ENCODE measurements at regions not wholly inside any gene's neighbourhood (a gene's known extent, or its start where the extent isn't known, plus 50 kb on each side); places are given as distances from the start of the nearest gene placed in this dataset.
A peak's percentile ranks its signal among the peaks of the same experiment; 100 is the strongest.
"Not testable (repeated sequence)": the region's sequence is repeated elsewhere in the genome, so short reads cannot be mapped to it uniquely, and the experiment has no call there.

DNA sequence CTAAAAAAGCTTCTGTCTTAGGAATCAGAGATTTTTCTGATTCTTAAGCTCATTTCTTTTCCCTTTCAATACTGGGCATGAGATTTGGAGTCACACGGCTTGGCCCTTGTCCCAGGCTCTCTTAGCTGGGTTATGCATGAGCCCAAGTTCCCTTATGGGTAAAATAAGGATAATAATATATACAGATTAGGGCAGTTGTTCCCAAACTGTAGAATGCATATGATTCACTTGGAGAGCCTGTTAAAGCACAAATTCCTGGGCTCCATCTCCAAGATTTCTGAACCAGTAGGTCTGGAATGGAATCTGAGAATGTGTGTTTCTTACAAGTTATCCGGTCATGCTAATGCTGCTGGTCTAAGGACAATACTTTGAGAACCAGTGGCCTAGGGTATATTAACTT, 154.0 kb downstream of the REEP3 start:
- ChIA-PET POLR2A (interaction anchor here (1.4 kb wide), 1 partner anchor 47 kb away, joined by 3 read pairs; no protein-coding TSS in a partner anchor), CTCF (interaction anchor here (1.5 kb wide), 1 partner anchor 44 kb away, joined by 4 read pairs; no protein-coding TSS in a partner anchor)
- no peaks in the 10 kb centered on the region for H3K36me3 ChIP-seq (ENCODE audit: control insufficient read depth in 2 of 2, insufficient read depth in 1 of 2, low read length in 2 of 2)
- H3K4me1 ChIP-seq (ENCODE audit: control insufficient read depth, insufficient read depth, low read length): peaks cover 14% of the 10 kb centered on the region
- no peaks in the 10 kb centered on the region for H3K9me3 ChIP-seq (ENCODE audit: control insufficient read depth, insufficient read depth, low read depth, low read length)
- H3K27ac ChIP-seq (ENCODE audit: extremely low read depth, low read depth, low read length): no peak overlapping the region
- TF ChIP-seq GLIS2 (tag by site-specific recombination; IDR thresholded peaks at IDR 0.05): no peak
- TF ChIP-seq, protein P1, sequence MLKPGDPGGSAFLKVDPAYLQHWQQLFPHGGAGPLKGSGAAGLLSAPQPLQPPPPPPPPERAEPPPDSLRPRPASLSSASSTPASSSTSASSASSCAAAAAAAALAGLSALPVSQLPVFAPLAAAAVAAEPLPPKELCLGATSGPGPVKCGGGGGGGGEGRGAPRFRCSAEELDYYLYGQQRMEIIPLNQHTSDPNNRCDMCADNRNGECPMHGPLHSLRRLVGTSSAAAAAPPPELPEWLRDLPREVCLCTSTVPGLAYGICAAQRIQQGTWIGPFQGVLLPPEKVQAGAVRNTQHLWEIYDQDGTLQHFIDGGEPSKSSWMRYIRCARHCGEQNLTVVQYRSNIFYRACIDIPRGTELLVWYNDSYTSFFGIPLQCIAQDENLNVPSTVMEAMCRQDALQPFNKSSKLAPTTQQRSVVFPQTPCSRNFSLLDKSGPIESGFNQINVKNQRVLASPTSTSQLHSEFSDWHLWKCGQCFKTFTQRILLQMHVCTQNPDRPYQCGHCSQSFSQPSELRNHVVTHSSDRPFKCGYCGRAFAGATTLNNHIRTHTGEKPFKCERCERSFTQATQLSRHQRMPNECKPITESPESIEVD (tag by site-specific recombination; IDR thresholded peaks at IDR 0.05): 0 out of 2 replicates have a peak, but pooled peaks have one; percentile 0
- TF ChIP-seq ZNF701 (tag by site-specific recombination; IDR thresholded peaks at IDR 0.05): no peak
- TF ChIP-seq ZBTB17 (tag by site-specific recombination; IDR thresholded peaks at IDR 0.05): no peak
- H3K4me3 ChIP-seq (ENCODE audit: low read depth, low read length): no peak overlapping the region

DNA sequence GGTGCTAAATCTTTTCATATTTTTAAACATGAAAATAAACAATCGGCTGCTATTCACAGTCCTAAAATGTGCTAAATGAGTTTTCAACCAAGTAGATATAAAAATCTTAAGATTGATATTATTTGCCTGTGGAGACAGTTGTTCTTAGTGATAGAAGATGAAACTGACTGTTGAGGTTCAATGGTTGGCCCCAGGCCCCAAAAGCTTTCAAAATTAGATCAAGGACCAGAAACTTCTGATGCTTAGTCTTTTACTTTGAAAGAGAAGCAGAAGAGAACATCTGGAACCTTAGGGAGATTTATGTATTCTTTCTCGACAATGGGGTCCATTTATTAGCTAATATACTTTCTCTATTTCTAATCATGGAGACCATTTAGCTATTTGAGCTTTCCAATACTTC, 155.8 kb downstream of the REEP3 start:
- POLR2A ChIA-PET: interaction anchor here (0.9 kb wide), 1 partner anchor 16 kb away, joined by 6 read pairs; no protein-coding TSS in a partner anchor
- H3K4me3 ChIP-seq (ENCODE audit: low read depth, low read length): no peak overlapping the region
- H3K36me3 ChIP-seq (ENCODE audit: control insufficient read depth in 2 of 2, insufficient read depth in 1 of 2, low read length in 2 of 2): no peaks in the 10 kb centered on the region
- CTCF ChIA-PET: interaction anchor here (0.8 kb wide), 1 partner anchor 460 kb away, joined by 3 read pairs; no protein-coding TSS in a partner anchor
- peaks cover 3% of the 10 kb centered on the region for H3K4me1 ChIP-seq (ENCODE audit: control insufficient read depth, insufficient read depth, low read length)
- no peak overlapping the region for H3K27ac ChIP-seq (ENCODE audit: extremely low read depth, low read depth, low read length)
- no peaks in the 10 kb centered on the region for H3K9me3 ChIP-seq (ENCODE audit: control insufficient read depth, insufficient read depth, low read depth, low read length)
- TF ChIP-seq ZNF2 (tag by site-specific recombination; IDR thresholded peaks at IDR 0.05): no peak

DNA sequence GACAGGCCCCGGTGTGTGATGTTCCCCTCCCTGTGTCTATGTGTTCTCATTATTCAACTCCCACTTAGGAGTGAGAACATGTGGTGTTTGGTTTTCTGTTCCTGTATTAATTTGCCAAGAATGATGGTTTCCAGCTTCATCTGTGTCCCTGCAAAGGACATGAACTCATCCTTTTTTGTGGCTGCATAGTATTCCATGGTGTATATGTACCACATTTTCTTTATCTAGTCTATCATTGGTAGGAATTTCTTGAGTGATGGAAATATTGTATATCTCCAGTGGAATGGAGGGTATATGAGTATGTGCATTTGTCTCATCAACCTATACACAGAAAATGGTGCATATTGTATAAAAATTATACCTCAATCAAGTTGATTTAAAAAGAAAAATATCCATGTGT, 159.3 kb downstream of the REEP3 start:
- H3K36me3 ChIP-seq (ENCODE audit: control insufficient read depth in 2 of 2, insufficient read depth in 1 of 2, low read length in 2 of 2); H3K27ac ChIP-seq (ENCODE audit: extremely low read depth, low read depth, low read length); H3K4me3 ChIP-seq (ENCODE audit: low read depth, low read length); POLR2A ChIA-PET; H3K4me1 ChIP-seq (ENCODE audit: control insufficient read depth, insufficient read depth, low read length); H3K9me3 ChIP-seq (ENCODE audit: control insufficient read depth, insufficient read depth, low read depth, low read length): not testable (repeated sequence)
- CTCF ChIA-PET: interaction anchor here (0.7 kb wide), 1 partner anchor 40 kb away, joined by 7 read pairs; no protein-coding TSS in a partner anchor
- TF ChIP-seq, protein P2, sequence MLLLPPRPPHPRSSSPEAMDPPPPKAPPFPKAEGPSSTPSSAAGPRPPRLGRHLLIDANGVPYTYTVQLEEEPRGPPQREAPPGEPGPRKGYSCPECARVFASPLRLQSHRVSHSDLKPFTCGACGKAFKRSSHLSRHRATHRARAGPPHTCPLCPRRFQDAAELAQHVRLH (tag by site-specific recombination; IDR thresholded peaks at IDR 0.05): peak; percentile 83
- TF ChIP-seq ZNF146 (tag by site-specific recombination; IDR thresholded peaks at IDR 0.05): peak; percentile 96

DNA sequence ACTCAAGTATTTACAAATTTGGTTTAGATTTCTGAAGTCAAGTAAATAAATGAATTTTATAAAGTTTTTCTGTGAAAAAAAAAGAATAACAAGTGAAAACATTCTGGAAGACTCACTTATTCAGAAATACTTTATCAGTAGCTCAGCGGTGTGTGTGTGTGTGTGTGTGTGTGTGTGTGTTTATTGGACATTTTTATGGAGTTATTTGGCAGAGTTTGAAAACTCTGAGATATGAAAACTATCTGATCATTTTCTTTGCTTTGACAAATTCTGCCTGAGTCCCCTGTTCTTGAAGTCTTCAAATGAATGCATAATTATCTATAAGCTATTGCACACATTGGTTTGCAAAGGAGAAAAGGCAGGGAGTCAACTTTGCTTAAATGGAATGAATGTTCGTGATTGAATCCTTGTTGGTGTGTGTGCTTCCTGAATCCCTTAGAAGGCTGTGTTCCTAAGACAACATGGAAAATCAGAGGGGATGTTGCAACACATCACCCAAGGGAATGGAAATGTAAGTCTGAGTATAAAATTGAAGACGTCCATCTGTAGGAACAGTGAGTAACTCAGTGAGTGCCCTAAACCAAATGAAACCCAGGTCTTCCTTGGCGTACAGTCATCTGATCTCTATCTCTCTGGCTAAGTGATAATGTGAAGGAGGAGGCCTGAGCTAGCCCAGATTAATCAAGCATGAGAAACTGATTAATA, 160.9 kb downstream of the REEP3 start:
- ChIA-PET POLR2A (no interaction called here), CTCF (interaction anchor here (1.0 to 1.4 kb wide), 2 partner anchors 15 to 38 kb away, joined by 3 to 4 read pairs; no protein-coding TSS in a partner anchor)
- H3K27ac ChIP-seq (ENCODE audit: extremely low read depth, low read depth, low read length): no peak overlapping the region
- no peak overlapping the region for H3K4me3 ChIP-seq (ENCODE audit: low read depth, low read length)
- H3K4me1 ChIP-seq (ENCODE audit: control insufficient read depth, insufficient read depth, low read length): peaks cover 6% of the 10 kb centered on the region; the same call in 1 of the 2 replicates
- TF ChIP-seq ZBTB17 (tag by site-specific recombination; IDR thresholded peaks at IDR 0.05): peak; percentile 91
- TF ChIP-seq ZNF747 (tag by site-specific recombination; IDR thresholded peaks at IDR 0.05): no peak
- TF ChIP-seq, protein P3, sequence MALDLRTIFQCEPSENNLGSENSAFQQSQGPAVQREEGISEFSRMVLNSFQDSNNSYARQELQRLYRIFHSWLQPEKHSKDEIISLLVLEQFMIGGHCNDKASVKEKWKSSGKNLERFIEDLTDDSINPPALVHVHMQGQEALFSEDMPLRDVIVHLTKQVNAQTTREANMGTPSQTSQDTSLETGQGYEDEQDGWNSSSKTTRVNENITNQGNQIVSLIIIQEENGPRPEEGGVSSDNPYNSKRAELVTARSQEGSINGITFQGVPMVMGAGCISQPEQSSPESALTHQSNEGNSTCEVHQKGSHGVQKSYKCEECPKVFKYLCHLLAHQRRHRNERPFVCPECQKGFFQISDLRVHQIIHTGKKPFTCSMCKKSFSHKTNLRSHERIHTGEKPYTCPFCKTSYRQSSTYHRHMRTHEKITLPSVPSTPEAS (tag by site-specific recombination; IDR thresholded peaks at IDR 0.05): 0 out of 2 replicates have a peak, but pooled peaks have one; percentile 22
- 0 out of 2 replicates have a peak, but pooled peaks have one; percentile 4 for TF ChIP-seq GFI1B (tag by site-specific recombination; IDR thresholded peaks at IDR 0.05)
- TF ChIP-seq, protein P4, sequence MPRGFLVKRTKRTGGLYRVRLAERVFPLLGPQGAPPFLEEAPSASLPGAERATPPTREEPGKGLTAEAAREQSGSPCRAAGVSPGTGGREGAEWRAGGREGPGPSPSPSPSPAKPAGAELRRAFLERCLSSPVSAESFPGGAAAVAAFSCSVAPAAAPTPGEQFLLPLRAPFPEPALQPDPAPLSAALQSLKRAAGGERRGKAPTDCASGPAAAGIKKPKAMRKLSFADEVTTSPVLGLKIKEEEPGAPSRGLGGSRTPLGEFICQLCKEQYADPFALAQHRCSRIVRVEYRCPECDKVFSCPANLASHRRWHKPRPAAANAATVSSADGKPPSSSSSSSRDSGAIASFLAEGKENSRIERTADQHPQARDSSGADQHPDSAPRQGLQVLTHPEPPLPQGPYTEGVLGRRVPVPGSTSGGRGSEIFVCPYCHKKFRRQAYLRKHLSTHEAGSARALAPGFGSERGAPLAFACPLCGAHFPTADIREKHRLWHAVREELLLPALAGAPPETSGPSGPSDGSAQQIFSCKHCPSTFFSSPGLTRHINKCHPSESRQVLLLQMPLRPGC (tag by site-specific recombination; IDR thresholded peaks at IDR 0.05): no peak
- TF ChIP-seq ZNF768 (tag by site-specific recombination; IDR thresholded peaks at IDR 0.05): no peak
- no peak for TF ChIP-seq GLIS1 (tag by site-specific recombination; IDR thresholded peaks at IDR 0.05)
- TF ChIP-seq ZNF157 (tag by site-specific recombination; IDR thresholded peaks at IDR 0.05): no peak
- TF ChIP-seq ZSCAN23 (tag by site-specific recombination; IDR thresholded peaks at IDR 0.05): no peak
- TF ChIP-seq ZNF629 (tag by site-specific recombination; IDR thresholded peaks at IDR 0.05): no peak
- TF ChIP-seq SCRT1 (tag by site-specific recombination; IDR thresholded peaks at IDR 0.05; ENCODE audit: borderline replicate concordance): no peak
- no peak for TF ChIP-seq ZNF426 (tag by site-specific recombination; IDR thresholded peaks at IDR 0.05)
- no peak for TF ChIP-seq ZNF585B (tag by site-specific recombination; IDR thresholded peaks at IDR 0.05)
- TF ChIP-seq ZNF785 (tag by site-specific recombination; IDR thresholded peaks at IDR 0.05): no peak
- TF ChIP-seq, protein P5, sequence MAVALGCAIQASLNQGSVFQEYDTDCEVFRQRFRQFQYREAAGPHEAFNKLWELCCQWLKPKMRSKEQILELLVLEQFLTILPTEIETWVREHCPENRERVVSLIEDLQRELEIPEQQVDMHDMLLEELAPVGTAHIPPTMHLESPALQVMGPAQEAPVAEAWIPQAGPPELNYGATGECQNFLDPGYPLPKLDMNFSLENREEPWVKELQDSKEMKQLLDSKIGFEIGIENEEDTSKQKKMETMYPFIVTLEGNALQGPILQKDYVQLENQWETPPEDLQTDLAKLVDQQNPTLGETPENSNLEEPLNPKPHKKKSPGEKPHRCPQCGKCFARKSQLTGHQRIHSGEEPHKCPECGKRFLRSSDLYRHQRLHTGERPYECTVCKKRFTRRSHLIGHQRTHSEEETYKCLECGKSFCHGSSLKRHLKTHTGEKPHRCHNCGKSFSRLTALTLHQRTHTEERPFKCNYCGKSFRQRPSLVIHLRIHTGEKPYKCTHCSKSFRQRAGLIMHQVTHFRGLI (tag by site-specific recombination; IDR thresholded peaks at IDR 0.05): no peak
- H3K36me3 ChIP-seq (ENCODE audit: control insufficient read depth in 2 of 2, insufficient read depth in 1 of 2, low read length in 2 of 2): no peaks in the 10 kb centered on the region
- no peaks in the 10 kb centered on the region for H3K9me3 ChIP-seq (ENCODE audit: control insufficient read depth, insufficient read depth, low read depth, low read length)
